Glutamatergic neuron (in vitro differentiated cells): ENCODE measurements at regions not wholly inside any gene's neighbourhood (a gene's known extent, or its start where the extent isn't known, plus 50 kb on each side); places are given as distances from the start of the nearest gene placed in this dataset.

Source experiments
- DNase-seq: peaks from one replicate; pipeline ENCODE4 v3.0.0; 2022
- H3K27ac Mint-ChIP-seq: one replicate; pipeline ENCODE4 v1.8.0; 2020; ENCODE audit warnings: mild to moderate bottlenecking, mixed read lengths, inconsistent platforms; ENCODE audit not compliant: unreplicated experiment
- H3K27me3 Mint-ChIP-seq: one replicate; pipeline ENCODE4 v1.8.0; 2020; ENCODE audit warnings: mild to moderate bottlenecking, moderate library complexity, mixed read lengths, inconsistent platforms; ENCODE audit not compliant: unreplicated experiment
- H3K36me3 Mint-ChIP-seq: one replicate; pipeline ENCODE4 v1.8.0; 2020; ENCODE audit warnings: mild to moderate bottlenecking, mixed read lengths, inconsistent platforms; ENCODE audit not compliant: unreplicated experiment
- H3K4me1 Mint-ChIP-seq: one replicate; pipeline ENCODE4 v1.8.0; 2020; ENCODE audit warnings: mild to moderate bottlenecking, low read depth, mixed read lengths, inconsistent platforms; ENCODE audit not compliant: unreplicated experiment
- H3K4me3 Mint-ChIP-seq: one replicate; pipeline ENCODE4 v1.8.0; 2020; ENCODE audit warnings: mild to moderate bottlenecking, mixed read lengths, inconsistent platforms; ENCODE audit not compliant: unreplicated experiment
- H3K9me3 Mint-ChIP-seq: one replicate; pipeline ENCODE4 v1.8.0; 2020; ENCODE audit warnings: mild to moderate bottlenecking, moderate library complexity, mixed read lengths, inconsistent platforms; ENCODE audit not compliant: unreplicated experiment
- TF ChIP-seq, protein P1 (sequence below): fragments of 200-600 bp; sonication (generic); IDR thresholded peaks from one replicate; pipeline ENCODE4 v1.5.0; 2021; ENCODE audit not compliant: partially characterized antibody, unreplicated experiment

DNA sequence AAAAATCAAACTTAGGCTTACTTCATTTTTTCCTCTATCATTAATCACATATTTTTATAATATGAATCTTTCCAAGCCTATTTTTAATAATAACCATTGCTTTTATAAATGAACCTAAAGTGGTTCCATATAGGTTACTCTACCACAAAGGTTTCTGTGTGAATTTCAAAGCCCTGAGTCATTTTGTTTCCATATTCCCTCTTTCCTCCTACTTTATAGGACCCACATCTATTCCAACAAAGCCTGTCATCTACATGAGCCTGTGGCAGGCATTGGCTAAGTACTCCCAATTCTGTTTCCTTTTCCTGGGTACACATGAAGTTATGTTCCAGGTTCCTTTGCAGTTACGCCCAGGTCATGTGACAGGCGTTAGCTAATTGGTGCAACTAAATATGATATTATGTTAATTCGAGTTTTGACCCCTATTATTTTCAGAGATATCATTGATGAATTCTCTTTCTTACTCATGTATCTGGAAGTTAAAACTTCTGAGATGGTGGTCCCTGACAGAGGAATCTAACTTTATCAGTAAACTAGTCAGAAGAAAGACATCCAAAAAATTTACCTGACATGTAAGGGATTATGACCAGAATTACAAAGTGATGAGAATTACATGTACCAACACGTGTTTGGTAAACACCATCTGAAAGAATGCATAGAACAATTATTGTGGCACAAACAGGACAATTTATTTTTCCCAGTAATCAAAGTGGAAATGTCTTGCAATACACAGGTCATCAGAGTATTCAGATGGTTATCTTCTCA is 1264.0 kb upstream of the CNTN5 start:
- Mint-ChIP-seq H3K36me3 (no peaks in the 10 kb centered on the region), H3K4me1 (peaks cover 6% of the 10 kb centered on the region)
- no peak for DNase-seq

DNA sequence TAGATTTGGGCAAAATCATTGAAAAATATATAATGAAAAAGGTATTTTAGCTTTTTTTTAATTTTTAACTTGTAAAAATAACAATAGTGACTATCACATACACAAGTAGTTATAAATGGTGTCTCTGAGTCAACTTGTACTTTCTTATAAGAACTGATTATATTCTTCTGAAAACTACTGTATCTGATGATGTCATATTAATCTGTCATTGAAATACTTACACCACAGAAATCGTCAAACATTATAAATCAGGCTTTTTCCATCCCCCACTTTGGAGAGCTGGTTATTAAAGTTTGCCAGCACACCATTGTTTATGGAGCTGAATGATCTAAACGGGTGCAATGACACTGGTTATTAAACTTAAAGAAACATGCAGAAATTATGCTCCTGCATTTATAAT is 1259.6 kb upstream of the CNTN5 start:
- peaks cover 6% of the 10 kb centered on the region for H3K4me1 Mint-ChIP-seq
- no peaks in the 10 kb centered on the region for H3K27me3 Mint-ChIP-seq
- H3K9me3 Mint-ChIP-seq = no peaks in the 10 kb centered on the region
- H3K27ac Mint-ChIP-seq = no peak overlapping the region
- TF ChIP-seq, protein P1, sequence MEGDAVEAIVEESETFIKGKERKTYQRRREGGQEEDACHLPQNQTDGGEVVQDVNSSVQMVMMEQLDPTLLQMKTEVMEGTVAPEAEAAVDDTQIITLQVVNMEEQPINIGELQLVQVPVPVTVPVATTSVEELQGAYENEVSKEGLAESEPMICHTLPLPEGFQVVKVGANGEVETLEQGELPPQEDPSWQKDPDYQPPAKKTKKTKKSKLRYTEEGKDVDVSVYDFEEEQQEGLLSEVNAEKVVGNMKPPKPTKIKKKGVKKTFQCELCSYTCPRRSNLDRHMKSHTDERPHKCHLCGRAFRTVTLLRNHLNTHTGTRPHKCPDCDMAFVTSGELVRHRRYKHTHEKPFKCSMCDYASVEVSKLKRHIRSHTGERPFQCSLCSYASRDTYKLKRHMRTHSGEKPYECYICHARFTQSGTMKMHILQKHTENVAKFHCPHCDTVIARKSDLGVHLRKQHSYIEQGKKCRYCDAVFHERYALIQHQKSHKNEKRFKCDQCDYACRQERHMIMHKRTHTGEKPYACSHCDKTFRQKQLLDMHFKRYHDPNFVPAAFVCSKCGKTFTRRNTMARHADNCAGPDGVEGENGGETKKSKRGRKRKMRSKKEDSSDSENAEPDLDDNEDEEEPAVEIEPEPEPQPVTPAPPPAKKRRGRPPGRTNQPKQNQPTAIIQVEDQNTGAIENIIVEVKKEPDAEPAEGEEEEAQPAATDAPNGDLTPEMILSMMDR = no peak
- H3K36me3 Mint-ChIP-seq = no peaks in the 10 kb centered on the region
- DNase-seq = no peak
- no peak overlapping the region for H3K4me3 Mint-ChIP-seq

More for the DNA sequence above, 1264.0 kb upstream of the CNTN5 start:
- Mint-ChIP-seq H3K4me3 (no peak overlapping the region), H3K27ac (no peak overlapping the region), H3K9me3 (no peaks in the 10 kb centered on the region), H3K27me3 (no peaks in the 10 kb centered on the region)
- TF ChIP-seq, protein P1 = no peak

DNA sequence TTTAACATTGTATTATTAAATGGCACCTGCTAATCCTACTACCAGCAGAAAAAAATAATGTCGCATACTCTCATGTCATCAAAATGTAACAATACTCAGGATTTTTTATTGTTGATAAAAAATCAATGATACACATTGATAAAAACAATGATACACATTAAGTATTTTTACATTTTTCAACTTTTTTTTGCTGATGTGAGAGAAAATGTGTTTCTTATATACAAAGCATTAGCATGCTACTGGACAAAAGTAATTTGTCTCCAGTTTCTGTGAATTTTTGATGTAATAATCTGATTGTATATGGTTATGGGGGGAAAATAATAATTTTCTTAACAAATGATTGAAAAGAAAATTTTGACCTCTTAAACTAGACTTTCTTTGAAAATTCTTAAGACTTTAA is 1256.6 kb upstream of the CNTN5 start:
- Mint-ChIP-seq H3K4me1 (peaks cover 4% of the 10 kb centered on the region), H3K4me3 (no peak overlapping the region), H3K27ac (no peak overlapping the region), H3K36me3 (no peaks in the 10 kb centered on the region), H3K9me3 (no peaks in the 10 kb centered on the region), H3K27me3 (no peaks in the 10 kb centered on the region)
- no peak for DNase-seq
- TF ChIP-seq, protein P1 = no peak

DNA sequence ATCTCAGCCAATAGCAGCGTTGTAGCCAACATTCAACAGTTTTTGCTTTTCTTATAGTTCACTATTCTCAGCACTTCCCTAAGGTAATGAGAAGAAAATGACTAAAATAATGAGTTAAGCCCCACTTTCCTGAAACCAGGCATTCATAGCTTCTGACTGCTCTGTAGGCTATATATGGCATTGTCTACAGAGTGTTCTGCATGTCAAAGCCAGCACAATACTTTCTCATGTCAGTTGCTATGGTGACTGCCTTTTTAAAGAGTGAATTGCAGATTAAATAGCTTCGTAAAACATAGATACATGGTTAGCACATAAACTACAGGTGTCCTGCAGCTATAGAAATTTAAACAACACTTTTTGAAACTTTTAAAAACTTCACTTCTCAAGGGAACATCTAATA is 1256.1 kb upstream of the CNTN5 start:
- no peak for DNase-seq
- no peak overlapping the region for H3K27ac Mint-ChIP-seq
- no peak overlapping the region for H3K4me3 Mint-ChIP-seq
- no peaks in the 10 kb centered on the region for H3K9me3 Mint-ChIP-seq
- H3K4me1 Mint-ChIP-seq = peaks cover under 1% of the 10 kb centered on the region
- H3K36me3 Mint-ChIP-seq = no peaks in the 10 kb centered on the region
- no peaks in the 10 kb centered on the region for H3K27me3 Mint-ChIP-seq
- TF ChIP-seq, protein P1 = no peak

DNA sequence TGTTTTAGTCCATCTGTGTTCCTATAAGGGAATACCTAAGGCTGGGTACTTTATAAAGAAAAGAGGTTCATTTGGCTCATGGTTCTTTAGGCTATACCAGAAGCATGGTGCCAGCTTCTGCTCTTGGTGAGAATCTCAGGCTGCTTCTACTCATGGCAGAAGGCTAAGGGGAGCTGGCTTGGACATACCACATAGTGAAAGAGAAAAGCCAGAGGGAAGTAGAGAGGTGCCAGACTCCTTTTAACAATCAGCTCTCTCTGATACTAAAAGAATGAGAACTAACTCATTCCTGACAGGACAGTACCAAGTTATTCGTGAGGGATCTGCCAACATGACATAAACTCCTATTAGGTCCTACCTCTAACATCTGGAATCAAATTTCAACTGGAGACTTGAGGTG is 1250.2 kb upstream of the CNTN5 start:
- Mint-ChIP-seq H3K27me3 (peaks cover 4% of the 10 kb centered on the region), H3K27ac (peak overlapping the region; percentile 55), H3K4me3 (no peak overlapping the region), H3K36me3 (no peaks in the 10 kb centered on the region), H3K4me1 (peaks cover 23% of the 10 kb centered on the region), H3K9me3 (peaks cover 4% of the 10 kb centered on the region)
- TF ChIP-seq, protein P1 = no peak
- no peak for DNase-seq
